HepG2 (cell line): ENCODE measurements at regions not wholly inside any gene's neighbourhood (a gene's known extent, or its start where the extent isn't known, plus 50 kb on each side); places are given as distances from the start of the nearest gene placed in this dataset.

Experiments used
- ATAC-seq: fragments of 200-7000 bp; cut with Tn5 transposase; 3 replicates; pipeline ENCODE4 v1.9.1; 2020; ENCODE audit warnings: mild to moderate bottlenecking, moderate library complexity
- BruUV-seq: library from RNA; stranded (reverse); fragments of 400-500 nt; replicated peaks from 2 replicates; lab custom pipeline; 2021; lab: Mats Ljungman, UMichigan
- CTCF ChIA-PET: fragments of 300-600 bp; formaldehyde crosslinking; extraction: SDS; loops from one replicate; lab custom pipeline; 2021; ENCODE audit warnings: low total read pairs, inconsistent platforms, low intra/inter-chr PET ratio; lab: Yijun Ruan, JAX
- POLR2A ChIA-PET: fragments of 350-600 bp; sonication (Branson Sonifier 250); formaldehyde crosslinking; loops from one replicate; lab custom pipeline; 2020; ENCODE audit warnings: antibody characterized with exemption, inconsistent platforms; lab: Yijun Ruan, JAX
- DNase-seq: peaks from one replicate; pipeline ENCODE4 v3.0.0-alpha.2; 2015; ENCODE audit warnings: low spot score
- FAIRE-seq: peaks from 3 replicates; lab custom pipeline; 2011; peaks lifted over from hg19 to GRCh38; lab: Jason Lieb, UNC
- H2AFZ ChIP-seq: one replicate; pipeline ENCODE4 v1.6.1; 2011; ENCODE audit warnings: low read length, inconsistent platforms
- H3K27ac ChIP-seq: fragments of 300-600 bp; 3 replicates; pipeline ENCODE4 v1.8.0; 2011; ENCODE audit warnings: mixed run types, mild to moderate bottlenecking, mixed read lengths, low read length, inconsistent platforms; ENCODE audit not compliant: insufficient read depth; ENCODE audit errors: extremely low read length
- H3K27me3 ChIP-seq, 2 experiments: fragments of 200-600 bp in 1 of 2; 2 replicates in 1 of 2; 3 replicates in 1 of 2; pipeline versions ENCODE4 v1.6.0 to v1.8.0; 2011; ENCODE audit warnings: low read length in 2 of 2, mild to moderate bottlenecking in 2 of 2, moderate library complexity in 2 of 2, inconsistent platforms in 1 of 2; ENCODE audit not compliant: insufficient read depth in 2 of 2, control insufficient read depth in 1 of 2
- H3K36me3 ChIP-seq, 2 experiments: fragments of 200-600 bp in 1 of 2; replicated peaks in 1 of 2; 2 replicates in 1 of 2; 3 replicates in 1 of 2; pipeline versions ENCODE4 v1.5.1 to v1.8.0; 2011; ENCODE audit warnings: low read length in 2 of 2, inconsistent platforms in 1 of 2; ENCODE audit not compliant: insufficient read depth in 2 of 2, control insufficient read depth in 1 of 2
- H3K4me1 ChIP-seq: 2 replicates; pipeline ENCODE4 v1.5.1; 2012; ENCODE audit warnings: low read length, inconsistent platforms; ENCODE audit not compliant: insufficient read depth
- H3K4me2 ChIP-seq: 2 replicates; pipeline ENCODE4 v1.6.0; 2011; ENCODE audit warnings: low read depth, low read length, inconsistent platforms
- H3K4me3 ChIP-seq, 3 experiments: fragments of 200-600 bp in 1 of 3; sonication (generic), shearing (Covaris generic) in 1 of 3; replicated peaks in 1 of 3; 2 replicates each; pipeline ENCODE4 v1.5.1; 2011 to 2016; ENCODE audit warnings: low read length in 3 of 3, inconsistent platforms in 2 of 3, low read depth in 2 of 3, mild to moderate bottlenecking in 2 of 3, control low read depth in 1 of 3, mixed read lengths in 1 of 3; ENCODE audit not compliant: insufficient read depth in 1 of 3
- H3K79me2 ChIP-seq: one replicate; pipeline ENCODE4 v1.6.1; 2011; ENCODE audit warnings: low read length, inconsistent platforms; ENCODE audit not compliant: insufficient read depth
- H3K9ac ChIP-seq: 2 replicates; pipeline ENCODE4 v1.6.0; 2011; ENCODE audit warnings: mild to moderate bottlenecking, low read depth, low read length, inconsistent platforms; ENCODE audit not compliant: insufficient read depth
- H3K9me3 ChIP-seq: 2 replicates; pipeline ENCODE4 v1.5.1; 2012; ENCODE audit warnings: mild to moderate bottlenecking, low read length
- H4K20me1 ChIP-seq: 2 replicates; pipeline ENCODE4 v1.6.0; 2011; ENCODE audit warnings: inconsistent platforms, mild to moderate bottlenecking, low read length, moderate library complexity; ENCODE audit not compliant: insufficient read depth
- CEBPB ChIP-seq: IDR thresholded peaks from 2 replicates; pipeline ENCODE4 v1.6.1; 2011; ENCODE audit warnings: low read depth, low read length, improper control_type of control experiment, borderline replicate concordance
- DZIP1 ChIP-seq: sonication (generic); formaldehyde crosslinking; IDR thresholded peaks from 2 replicates; pipeline ENCODE4 v1.5.0; 2020; ENCODE audit warnings: mild to moderate bottlenecking, missing genetic modification reagents
- POLR2AphosphoS5 ChIP-seq: IDR thresholded peaks from 2 replicates; pipeline ENCODE4 v1.6.1; 2012; ENCODE audit warnings: low read depth, low read length
- SMAD3 ChIP-seq: sonication (generic); formaldehyde crosslinking; IDR thresholded peaks from 2 replicates; pipeline ENCODE4 v1.4.0; 2020; ENCODE audit warnings: missing genetic modification reagents
- ZBTB8A ChIP-seq: sonication (generic); formaldehyde crosslinking; IDR thresholded peaks from 2 replicates; pipeline ENCODE4 v1.4.0; 2020; ENCODE audit warnings: mild to moderate bottlenecking, low read depth, missing genetic modification reagents, borderline replicate concordance
- ZFP1 ChIP-seq: IDR thresholded peaks from 2 replicates; pipeline ENCODE4 v1.6.1; 2016
- ZNF333 ChIP-seq: sonication (generic); formaldehyde crosslinking; IDR thresholded peaks from 2 replicates; pipeline ENCODE4 v1.4.0; 2020; ENCODE audit warnings: mild to moderate bottlenecking, missing genetic modification reagents, borderline replicate concordance
- WGBS: methylation state at CpG from one replicate; pipeline ENCODE4 v1.1.6; 2017; ENCODE audit warnings: low lambda C conversion rate; 5-methylcytosine and 5-hydroxymethylcytosine counted together
- in situ Hi-C: cut with HindIII; loops from 2 replicates; pipeline ENCODE4 v1.10.0; 2017; ENCODE audit warnings: low pct_unique_long_range_greater_than_20kb; ENCODE audit not compliant: extremely low pct_ligation_motif_present
- intact Hi-C: fragments of 100-400 bp; cut with micrococcal nuclease; formaldehyde crosslinking; loops from one replicate; pipeline ENCODE4 v1.10.0; 2022; ENCODE audit not compliant: unreplicated experiment
- TF ChIP-seq, protein P1 (sequence below): sonication (generic); formaldehyde crosslinking; IDR thresholded peaks from 2 replicates; pipeline ENCODE4 v1.4.0; 2020; ENCODE audit warnings: low read depth, missing genetic modification reagents
- TF ChIP-seq, protein P2 (sequence below): IDR thresholded peaks from 2 replicates; pipeline ENCODE4 v1.6.1; 2018; ENCODE audit warnings: missing genetic modification reagents, mild to moderate bottlenecking, missing compliant biosample characterization
- TF ChIP-seq, protein P3 (sequence below): sonication (generic); formaldehyde crosslinking; IDR thresholded peaks from 2 replicates; pipeline ENCODE4 v1.4.0; 2020; ENCODE audit warnings: missing genetic modification reagents; ENCODE audit errors: not compliant biosample characterization

GRCh38 chrX:39283239-39283638, 482.0 kb downstream of the MID1IP1 start:
- FAIRE-seq (no peak), ATAC-seq (no peak)

GRCh38 chrX:39288592-39288991, 487.3 kb downstream of the MID1IP1 start:
- Histone ChIP-seq H3K4me2 (no peak overlapping the region), H3K9me3 (peaks cover 1% of the 10 kb centered on the region), H3K27ac (no peak overlapping the region), H3K4me1 (no peaks in the 10 kb centered on the region), H3K36me3 (no peaks in the 10 kb centered on the region), H3K9ac (no peak overlapping the region), H2AFZ (no peak overlapping the region), H3K4me3 (no peak overlapping the region), H3K79me2 (no peaks in the 10 kb centered on the region), H4K20me1 (no peaks in the 10 kb centered on the region), H3K27me3 (no peaks in the 10 kb centered on the region)
- ChIA-PET POLR2A (no interaction called here), CTCF (no interaction called here)
- no CpG with 5 or more reads among the region's 3 CpGs for WGBS
- FAIRE-seq (no peak), DNase-seq (no peak), ATAC-seq (no peak)
- intact Hi-C loops = no loop called here
- in situ Hi-C loops = no loop called here
- no TSS peak for BruUV-seq
- TF ChIP-seq, protein P1, sequence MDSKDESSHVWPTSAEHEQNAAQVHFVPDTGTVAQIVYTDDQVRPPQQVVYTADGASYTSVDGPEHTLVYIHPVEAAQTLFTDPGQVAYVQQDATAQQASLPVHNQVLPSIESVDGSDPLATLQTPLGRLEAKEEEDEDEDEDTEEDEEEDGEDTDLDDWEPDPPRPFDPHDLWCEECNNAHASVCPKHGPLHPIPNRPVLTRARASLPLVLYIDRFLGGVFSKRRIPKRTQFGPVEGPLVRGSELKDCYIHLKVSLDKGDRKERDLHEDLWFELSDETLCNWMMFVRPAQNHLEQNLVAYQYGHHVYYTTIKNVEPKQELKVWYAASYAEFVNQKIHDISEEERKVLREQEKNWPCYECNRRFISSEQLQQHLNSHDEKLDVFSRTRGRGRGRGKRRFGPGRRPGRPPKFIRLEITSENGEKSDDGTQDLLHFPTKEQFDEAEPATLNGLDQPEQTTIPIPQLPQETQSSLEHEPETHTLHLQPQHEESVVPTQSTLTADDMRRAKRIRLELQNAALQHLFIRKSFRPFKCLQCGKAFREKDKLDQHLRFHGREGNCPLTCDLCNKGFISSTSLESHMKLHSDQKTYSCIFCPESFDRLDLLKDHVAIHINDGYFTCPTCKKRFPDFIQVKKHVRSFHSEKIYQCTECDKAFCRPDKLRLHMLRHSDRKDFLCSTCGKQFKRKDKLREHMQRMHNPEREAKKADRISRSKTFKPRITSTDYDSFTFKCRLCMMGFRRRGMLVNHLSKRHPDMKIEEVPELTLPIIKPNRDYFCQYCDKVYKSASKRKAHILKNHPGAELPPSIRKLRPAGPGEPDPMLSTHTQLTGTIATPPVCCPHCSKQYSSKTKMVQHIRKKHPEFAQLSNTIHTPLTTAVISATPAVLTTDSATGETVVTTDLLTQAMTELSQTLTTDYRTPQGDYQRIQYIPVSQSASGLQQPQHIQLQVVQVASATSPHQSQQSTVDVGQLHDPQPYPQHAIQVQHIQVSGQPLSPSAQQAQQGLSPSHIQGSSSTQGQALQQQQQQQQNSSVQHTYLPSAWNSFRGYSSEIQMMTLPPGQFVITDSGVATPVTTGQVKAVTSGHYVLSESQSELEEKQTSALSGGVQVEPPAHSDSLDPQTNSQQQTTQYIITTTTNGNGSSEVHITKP (CRISPR knock-in tag) = no peak
- TF ChIP-seq, protein P2, sequence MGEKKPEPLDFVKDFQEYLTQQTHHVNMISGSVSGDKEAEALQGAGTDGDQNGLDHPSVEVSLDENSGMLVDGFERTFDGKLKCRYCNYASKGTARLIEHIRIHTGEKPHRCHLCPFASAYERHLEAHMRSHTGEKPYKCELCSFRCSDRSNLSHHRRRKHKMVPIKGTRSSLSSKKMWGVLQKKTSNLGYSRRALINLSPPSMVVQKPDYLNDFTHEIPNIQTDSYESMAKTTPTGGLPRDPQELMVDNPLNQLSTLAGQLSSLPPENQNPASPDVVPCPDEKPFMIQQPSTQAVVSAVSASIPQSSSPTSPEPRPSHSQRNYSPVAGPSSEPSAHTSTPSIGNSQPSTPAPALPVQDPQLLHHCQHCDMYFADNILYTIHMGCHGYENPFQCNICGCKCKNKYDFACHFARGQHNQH (CRISPR knock-in tag) = no peak
- TF ChIP-seq, protein P3, sequence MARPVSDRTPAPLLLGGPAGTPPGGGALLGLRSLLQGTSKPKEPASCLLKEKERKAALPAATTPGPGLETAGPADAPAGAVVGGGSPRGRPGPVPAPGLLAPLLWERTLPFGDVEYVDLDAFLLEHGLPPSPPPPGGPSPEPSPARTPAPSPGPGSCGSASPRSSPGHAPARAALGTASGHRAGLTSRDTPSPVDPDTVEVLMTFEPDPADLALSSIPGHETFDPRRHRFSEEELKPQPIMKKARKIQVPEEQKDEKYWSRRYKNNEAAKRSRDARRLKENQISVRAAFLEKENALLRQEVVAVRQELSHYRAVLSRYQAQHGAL (CRISPR knock-in tag) = no peak
- TF ChIP-seq CEBPB (no peak), DZIP1 (no peak), ZBTB8A (CRISPR knock-in tag) (no peak), POLR2AphosphoS5 (no peak), ZNF333 (CRISPR knock-in tag) (no peak)

More at GRCh38 chrX:39283239-39283638, 482.0 kb downstream of the MID1IP1 start:
- TF ChIP-seq SMAD3 (no peak), ZFP1 (CRISPR knock-in tag) (peak; percentile 74; the same call in 1 of the 2 replicates)
- H4K20me1 ChIP-seq = no peaks in the 10 kb centered on the region
- intact Hi-C loops (no loop called here), in situ Hi-C loops (no loop called here)
- no peak overlapping the region for H3K27ac ChIP-seq
- H2AFZ ChIP-seq = no peak overlapping the region
- no peaks in the 10 kb centered on the region for H3K36me3 ChIP-seq
- no peaks in the 10 kb centered on the region for H3K79me2 ChIP-seq
- no peak overlapping the region for H3K4me2 ChIP-seq
- ChIA-PET CTCF (no interaction called here), POLR2A (no interaction called here)
- no peak for DNase-seq
- no peaks in the 10 kb centered on the region for H3K27me3 ChIP-seq
- no TSS peak for BruUV-seq
- no peak overlapping the region for H3K4me3 ChIP-seq
- H3K9me3 ChIP-seq = peaks cover 7% of the 10 kb centered on the region
- no peak overlapping the region for H3K9ac ChIP-seq
- no peaks in the 10 kb centered on the region for H3K4me1 ChIP-seq
